ENCODE measurements at regions not wholly inside any gene's neighbourhood (a gene's known extent, or its start where the extent isn't known, plus 50 kb on each side); places are given as distances from the start of the nearest gene placed in this dataset.

GRCh38 chr9:23557689-23558088 lies 268.4 kb downstream of the ELAVL2 start:
- no peaks in the 10 kb centered on the region for H3K4me1 ChIP-seq
- intact Hi-C loops (cut with DNase I) = no loop called here
- H3K27me3 ChIP-seq = no peaks in the 10 kb centered on the region
- H3K9me3 ChIP-seq = no peaks in the 10 kb centered on the region
- TF ChIP-seq, protein P1, sequence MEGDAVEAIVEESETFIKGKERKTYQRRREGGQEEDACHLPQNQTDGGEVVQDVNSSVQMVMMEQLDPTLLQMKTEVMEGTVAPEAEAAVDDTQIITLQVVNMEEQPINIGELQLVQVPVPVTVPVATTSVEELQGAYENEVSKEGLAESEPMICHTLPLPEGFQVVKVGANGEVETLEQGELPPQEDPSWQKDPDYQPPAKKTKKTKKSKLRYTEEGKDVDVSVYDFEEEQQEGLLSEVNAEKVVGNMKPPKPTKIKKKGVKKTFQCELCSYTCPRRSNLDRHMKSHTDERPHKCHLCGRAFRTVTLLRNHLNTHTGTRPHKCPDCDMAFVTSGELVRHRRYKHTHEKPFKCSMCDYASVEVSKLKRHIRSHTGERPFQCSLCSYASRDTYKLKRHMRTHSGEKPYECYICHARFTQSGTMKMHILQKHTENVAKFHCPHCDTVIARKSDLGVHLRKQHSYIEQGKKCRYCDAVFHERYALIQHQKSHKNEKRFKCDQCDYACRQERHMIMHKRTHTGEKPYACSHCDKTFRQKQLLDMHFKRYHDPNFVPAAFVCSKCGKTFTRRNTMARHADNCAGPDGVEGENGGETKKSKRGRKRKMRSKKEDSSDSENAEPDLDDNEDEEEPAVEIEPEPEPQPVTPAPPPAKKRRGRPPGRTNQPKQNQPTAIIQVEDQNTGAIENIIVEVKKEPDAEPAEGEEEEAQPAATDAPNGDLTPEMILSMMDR (IDR thresholded peaks at IDR 0.05) = no peak
- H3K4me3 ChIP-seq = no peak overlapping the region
- no peak for DNase-seq (ENCODE audit: low spot score in 2 of 2)
- H3K36me3 ChIP-seq = no peaks in the 10 kb centered on the region
- H3K27ac ChIP-seq = no peak overlapping the region

GRCh38 chr9:23559522-23559921 lies 266.5 kb downstream of the ELAVL2 start:
- TF ChIP-seq, protein P1 (IDR thresholded peaks at IDR 0.05) = no peak
- H3K27ac ChIP-seq = no peak overlapping the region

DNA sequence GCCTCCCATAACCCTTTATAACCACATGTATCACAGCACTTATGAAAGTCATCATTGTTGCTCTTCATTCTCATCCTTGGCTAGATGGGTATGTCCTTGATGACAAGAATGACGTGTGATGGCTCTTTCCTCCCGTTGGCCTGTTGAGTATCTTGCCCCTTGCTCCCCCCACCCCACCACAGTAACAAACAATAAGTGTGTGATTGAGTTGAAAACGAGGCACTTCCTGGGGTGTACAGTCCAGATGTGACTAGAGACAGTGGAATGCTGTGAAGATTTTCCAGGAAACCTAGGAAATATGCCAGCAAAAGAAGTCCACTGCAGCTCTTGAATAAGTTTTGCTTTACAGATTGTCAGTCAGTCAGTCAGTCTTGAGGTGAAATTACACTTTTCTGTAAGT lies 262.5 kb downstream of the ELAVL2 start:
- intact Hi-C loops (cut with DNase I) = no loop called here
- Histone ChIP-seq H3K27ac (no peak overlapping the region), H3K4me3 (no peak overlapping the region), H3K4me1 (no peaks in the 10 kb centered on the region), H3K36me3 (no peaks in the 10 kb centered on the region), H3K9me3 (no peaks in the 10 kb centered on the region), H3K27me3 (no peaks in the 10 kb centered on the region)
- TF ChIP-seq, protein P1 (IDR thresholded peaks at IDR 0.05) = no peak
- no peak for DNase-seq (ENCODE audit: low spot score in 2 of 2)

More at GRCh38 chr9:23559522-23559921, 266.5 kb downstream of the ELAVL2 start:
- no peak for DNase-seq (ENCODE audit: low spot score in 2 of 2)
- Histone ChIP-seq H3K4me1 (no peaks in the 10 kb centered on the region), H3K9me3 (no peaks in the 10 kb centered on the region), H3K27me3 (no peaks in the 10 kb centered on the region), H3K4me3 (no peak overlapping the region), H3K36me3 (no peaks in the 10 kb centered on the region)
- intact Hi-C loops (cut with DNase I) = no loop called here

GRCh38 chr9:23567516-23568165 lies 258.4 kb downstream of the ELAVL2 start:
- Histone ChIP-seq H3K9me3 (no peaks in the 10 kb centered on the region), H3K36me3 (no peaks in the 10 kb centered on the region), H3K27me3 (no peaks in the 10 kb centered on the region), H3K4me1 (no peaks in the 10 kb centered on the region), H3K27ac (no peak overlapping the region), H3K4me3 (no peak overlapping the region)
- intact Hi-C loops (cut with DNase I) = no loop called here
- no peak for DNase-seq (ENCODE audit: low spot score in 2 of 2)
- TF ChIP-seq, protein P1 (IDR thresholded peaks at IDR 0.05) = no peak

DNA sequence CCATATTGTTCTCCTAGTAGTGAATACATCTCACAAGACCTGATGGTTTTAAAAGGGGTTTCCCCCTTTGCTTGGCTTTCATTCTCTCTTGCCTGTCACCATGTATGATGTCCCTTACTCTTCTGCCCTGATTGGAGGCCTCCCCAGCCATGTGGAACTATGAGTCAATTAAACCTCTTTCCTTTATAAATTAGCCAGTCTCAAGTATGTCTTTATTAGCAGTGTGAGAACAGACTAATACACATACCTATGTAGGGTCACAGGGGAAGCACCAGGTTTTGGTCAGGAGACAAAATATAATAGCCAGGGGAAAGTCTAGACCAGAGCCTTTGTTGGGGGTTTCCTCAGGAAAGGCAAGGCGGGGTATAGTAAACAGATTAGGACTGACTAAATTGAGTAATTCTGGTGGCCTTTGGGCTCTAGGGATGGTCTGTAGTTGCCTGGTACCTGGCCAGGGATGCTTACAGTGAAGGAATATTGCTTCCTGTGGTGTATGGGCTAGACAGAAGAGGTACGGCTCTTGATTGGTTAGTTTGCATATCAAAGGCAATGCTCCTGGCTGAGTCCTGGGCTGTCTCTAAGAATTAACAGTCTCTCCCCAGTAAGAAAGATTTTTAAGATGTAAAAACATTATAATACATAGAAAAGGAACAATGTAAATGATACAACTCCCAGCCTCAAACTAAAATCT lies 254.5 kb downstream of the ELAVL2 start:
- TF ChIP-seq, protein P1 (IDR thresholded peaks at IDR 0.05) = no peak
- no peak for DNase-seq (ENCODE audit: low spot score in 2 of 2)
- Histone ChIP-seq H3K9me3 (no peaks in the 10 kb centered on the region), H3K4me1 (no peaks in the 10 kb centered on the region), H3K36me3 (no peaks in the 10 kb centered on the region), H3K4me3 (no peak overlapping the region), H3K27ac (no peak overlapping the region), H3K27me3 (no peaks in the 10 kb centered on the region)
- intact Hi-C loops (cut with DNase I) = no loop called here

All from ascending aorta (tissue), 2 donors.